Heart right ventricle (tissue), 16 donors: ENCODE measurements at regions not wholly inside any gene's neighbourhood (a gene's known extent, or its start where the extent isn't known, plus 50 kb on each side); places are given as distances from the start of the nearest gene placed in this dataset.

Experiments
- ATAC-seq, 8 donors: fragments of 200-7000 bp; cut with Tn5 transposase; one replicate each; pipeline ENCODE4 v1.9.1; 2020; ENCODE audit warnings: mild to moderate bottlenecking in 8 of 8, moderate library complexity in 8 of 8, moderate number of reproducible peaks in 1 of 8
- DNase-seq, 2 donors: peaks; one replicate each; pipeline ENCODE4 v3.0.0-alpha.2; 2020
- H3K27ac ChIP-seq, 10 donors: fragments of 200-600 bp; sonication (generic) in 2 of 10; one replicate each; pipeline versions ENCODE4 v1.5.0 to v1.8.0; 2020 to 2022; ENCODE audit warnings: mild to moderate bottlenecking in 3 of 10
- H3K27me3 ChIP-seq, 7 donors: fragments of 200-600 bp; one replicate each; pipeline ENCODE4 v1.8.0; 2021 to 2022; ENCODE audit warnings: mild to moderate bottlenecking in 2 of 7
- H3K36me3 ChIP-seq, 9 donors: fragments of 200-600 bp; sonication (generic) in 1 of 9; one replicate each; pipeline versions ENCODE4 v1.5.0 to v1.8.0; 2020 to 2022; ENCODE audit warnings: mild to moderate bottlenecking in 2 of 9
- H3K4me1 ChIP-seq, 9 donors: fragments of 200-600 bp; sonication (generic) in 1 of 9; one replicate each; pipeline versions ENCODE4 v1.5.0 to v1.8.0; 2020 to 2022; ENCODE audit warnings: mild to moderate bottlenecking in 4 of 9
- H3K4me3 ChIP-seq, 10 donors: fragments of 200-600 bp; sonication (generic) in 2 of 10; one replicate each; pipeline versions ENCODE4 v1.5.0 to v1.8.0; 2020 to 2022; ENCODE audit warnings: mild to moderate bottlenecking in 7 of 10, moderate library complexity in 2 of 10
- H3K9me3 ChIP-seq, 11 donors: fragments of 200-600 bp in 10 of 11; sonication (generic) in 2 of 11; one replicate each; pipeline versions ENCODE4 v1.5.0 to v1.8.0; 2013 to 2022; ENCODE audit warnings: mild to moderate bottlenecking in 2 of 11, control low read depth in 1 of 11, moderate library complexity in 1 of 11
- WGBS, 2 donors: extraction: QIAGEN DNeasy Blood & Tissue Kit; methylation state at CpG; one replicate each; pipeline ENCODE4 v1.1.7; 2013; ENCODE audit warnings: inconsistent platforms in 1 of 2; 5-methylcytosine and 5-hydroxymethylcytosine counted together
- intact Hi-C, 10 donors: fragments of 100-400 bp; cut with DNase I; formaldehyde crosslinking; loops; one replicate each; pipeline versions ENCODE4 v1.11.1 to v1.14.2; 2022
- TF ChIP-seq, protein P1 (sequence below), 9 donors: fragments of 200-600 bp; sonication (generic) in 2 of 9; IDR thresholded peaks; one replicate each; pipeline versions ENCODE4 v1.5.0 to v1.8.0; 2021 to 2022; ENCODE audit warnings: antibody characterized with exemption in 9 of 9, mild to moderate bottlenecking in 5 of 9, moderate library complexity in 1 of 9
- donor health status: Arrhythmogenic right ventricular cardiomyopathy.
- donor health status: ischemic (EF 13 %, LVEDD 7.1; RV severe dilation, severe dysfunction).
- donor health status: healthy with polysubstance abuse.
- donor health status: DM: no; HTN: yes; CAD: no.
- donor health status: DM: no; HTN: no; CAD: no.
- donor health status: ischemic (EF 25% LVEDD 6.9; RV normal size, moderate dysfunction).
- donor health status: ischemic (EF 25% LVEDD 5.7; RV mildly dilated, moderate dysfunction).
- donor health status: healthy.
- donor health status: DM: yes; HTN: yes; CAD: no.
- donor health status: Ischemic cardiomyopathy.
- donor health status: ischemic (EF 35%, LVEDD 5.7; RV mildly dilated, moderate dysfunction).
- donor health status: nonischemic (EF 11% LVEDD 7.7; RV severe dilation, severe dysfunction).
- donor health status: DM: yes; HTN: yes; CAD: no.
- donor health status: PGD.
- donor health status: ischemic (EF 29% LVEDD 5.4; RV normal size, mild dysfunction).
- donor health status: nonischemic (EF 23%, LVEDD 6.1; RV moderate dilation, normal function).

DNA sequence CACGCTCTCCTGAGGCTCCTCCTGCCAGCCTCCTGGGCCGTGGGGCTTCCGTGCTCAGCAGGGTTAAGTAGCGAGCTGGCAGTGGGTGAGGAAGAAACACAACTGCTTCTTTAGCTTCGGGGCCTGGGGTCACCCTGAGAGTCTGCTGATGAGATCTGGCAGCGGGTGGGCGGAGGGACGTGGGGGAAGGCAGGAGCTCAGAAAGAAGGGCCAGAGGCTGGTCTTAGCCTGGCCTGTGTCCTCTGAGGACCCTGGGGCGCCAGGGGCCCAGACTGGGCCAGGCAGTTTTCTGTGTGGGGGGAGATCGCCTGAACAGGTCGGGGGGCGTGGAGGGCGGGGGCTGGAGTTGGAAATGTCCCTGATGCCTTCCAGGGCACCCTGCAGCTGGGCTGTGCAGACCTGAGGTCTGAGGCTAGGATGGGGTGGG lies 97.8 kb upstream of the GSE1 start:
- H3K27ac ChIP-seq, result peak overlapping the region in 7 of 10 donors; percentile 45 to 78 (median 72)
- no peak overlapping the region for H3K4me3 ChIP-seq
- no peaks in the 10 kb centered on the region for H3K9me3 ChIP-seq
- WGBS, 2 donors, result 49 to 57% methylated on average over 13 of the region's 13 CpGs
- TF ChIP-seq, protein P1, sequence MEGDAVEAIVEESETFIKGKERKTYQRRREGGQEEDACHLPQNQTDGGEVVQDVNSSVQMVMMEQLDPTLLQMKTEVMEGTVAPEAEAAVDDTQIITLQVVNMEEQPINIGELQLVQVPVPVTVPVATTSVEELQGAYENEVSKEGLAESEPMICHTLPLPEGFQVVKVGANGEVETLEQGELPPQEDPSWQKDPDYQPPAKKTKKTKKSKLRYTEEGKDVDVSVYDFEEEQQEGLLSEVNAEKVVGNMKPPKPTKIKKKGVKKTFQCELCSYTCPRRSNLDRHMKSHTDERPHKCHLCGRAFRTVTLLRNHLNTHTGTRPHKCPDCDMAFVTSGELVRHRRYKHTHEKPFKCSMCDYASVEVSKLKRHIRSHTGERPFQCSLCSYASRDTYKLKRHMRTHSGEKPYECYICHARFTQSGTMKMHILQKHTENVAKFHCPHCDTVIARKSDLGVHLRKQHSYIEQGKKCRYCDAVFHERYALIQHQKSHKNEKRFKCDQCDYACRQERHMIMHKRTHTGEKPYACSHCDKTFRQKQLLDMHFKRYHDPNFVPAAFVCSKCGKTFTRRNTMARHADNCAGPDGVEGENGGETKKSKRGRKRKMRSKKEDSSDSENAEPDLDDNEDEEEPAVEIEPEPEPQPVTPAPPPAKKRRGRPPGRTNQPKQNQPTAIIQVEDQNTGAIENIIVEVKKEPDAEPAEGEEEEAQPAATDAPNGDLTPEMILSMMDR (IDR thresholded peaks at IDR 0.05), result no peak
- intact Hi-C loops, result no loop called here
- ATAC-seq (peak in 2 of 8 donors; percentile 1 to 2), DNase-seq (no peak)
- no peaks in the 10 kb centered on the region for H3K27me3 ChIP-seq
- peaks cover 12 to 33% (median 25%) of the 10 kb centered on the region in 9 donors for H3K4me1 ChIP-seq
- no peaks in the 10 kb centered on the region for H3K36me3 ChIP-seq

- no peak for ATAC-seq
- Histone ChIP-seq H3K27me3 (no peaks in the 10 kb centered on the region), H3K4me3 (no peak overlapping the region), H3K36me3 (no peaks in the 10 kb centered on the region), H3K9me3 (no peaks in the 10 kb centered on the region), H3K4me1 (peaks cover 12 to 33% (median 25%) of the 10 kb centered on the region in 9 donors), H3K27ac (peak overlapping the region in 2 of 10 donors; percentile 53 to 59)
- DNase-seq, result no peak
- intact Hi-C loops, result no loop called here
- TF ChIP-seq, protein P1 (IDR thresholded peaks at IDR 0.05), result no peak
- WGBS, 2 donors, result 71 to 75% methylated on average over 12 of the region's 12 CpGs
Observed at GRCh38 chr16:85515830-85516397, 97.2 kb upstream of the GSE1 start.

DNA sequence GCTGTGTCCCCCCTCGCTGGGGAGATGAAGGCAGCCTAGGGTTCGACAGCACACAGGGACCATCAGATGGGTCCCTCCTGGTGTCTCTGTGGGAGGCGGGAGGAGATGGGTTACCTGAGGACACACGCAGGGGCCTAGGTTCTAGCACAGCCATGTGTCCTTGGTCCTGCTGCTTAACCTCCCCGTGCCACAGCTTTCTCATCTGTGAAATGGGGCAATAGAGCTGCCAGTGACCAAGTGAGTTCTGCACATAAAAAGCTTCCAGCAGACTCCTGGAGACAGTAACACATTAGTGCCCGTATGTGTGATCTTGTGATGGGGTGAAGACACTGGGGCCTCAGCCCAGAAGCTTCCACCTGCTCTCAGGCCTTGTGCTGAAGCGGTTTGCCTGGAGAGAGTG lies 96.0 kb upstream of the GSE1 start:
- Histone ChIP-seq H3K36me3 (no peaks in the 10 kb centered on the region), H3K9me3 (no peaks in the 10 kb centered on the region), H3K27ac (no peak overlapping the region), H3K27me3 (no peaks in the 10 kb centered on the region), H3K4me1 (peaks cover 12 to 36% (median 25%) of the 10 kb centered on the region in 9 donors), H3K4me3 (no peak overlapping the region)
- intact Hi-C loops, result no loop called here
- 96 to 97% methylated on average over 7 of the region's 7 CpGs for WGBS, 2 donors
- no peak for DNase-seq
- no peak for ATAC-seq
- TF ChIP-seq, protein P1 (IDR thresholded peaks at IDR 0.05), result no peak

GRCh38 chr16:85517563-85518179 lies 95.5 kb upstream of the GSE1 start:
- 80 to 82% methylated on average over 38 of the region's 38 CpGs for WGBS, 2 donors
- intact Hi-C loops, result no loop called here
- no peak overlapping the region for H3K27ac ChIP-seq
- H3K27me3 ChIP-seq, result no peaks in the 10 kb centered on the region
- TF ChIP-seq, protein P1 (IDR thresholded peaks at IDR 0.05), result no peak
- peaks cover 12 to 39% (median 30%) of the 10 kb centered on the region in 9 donors for H3K4me1 ChIP-seq
- H3K36me3 ChIP-seq, result no peaks in the 10 kb centered on the region
- H3K9me3 ChIP-seq, result no peaks in the 10 kb centered on the region
- H3K4me3 ChIP-seq, result no peak overlapping the region
- DNase-seq (no peak), ATAC-seq (no peak)
